ENCODE measurements at regions not wholly inside any gene's neighbourhood (a gene's known extent, or its start where the extent isn't known, plus 50 kb on each side); places are given as distances from the start of the nearest gene placed in this dataset.
A peak's percentile ranks its signal among the peaks of the same experiment; 100 is the strongest.
"Not testable (repeated sequence)": the region's sequence is repeated elsewhere in the genome, so short reads cannot be mapped to it uniquely, and the experiment has no call there.

DNA sequence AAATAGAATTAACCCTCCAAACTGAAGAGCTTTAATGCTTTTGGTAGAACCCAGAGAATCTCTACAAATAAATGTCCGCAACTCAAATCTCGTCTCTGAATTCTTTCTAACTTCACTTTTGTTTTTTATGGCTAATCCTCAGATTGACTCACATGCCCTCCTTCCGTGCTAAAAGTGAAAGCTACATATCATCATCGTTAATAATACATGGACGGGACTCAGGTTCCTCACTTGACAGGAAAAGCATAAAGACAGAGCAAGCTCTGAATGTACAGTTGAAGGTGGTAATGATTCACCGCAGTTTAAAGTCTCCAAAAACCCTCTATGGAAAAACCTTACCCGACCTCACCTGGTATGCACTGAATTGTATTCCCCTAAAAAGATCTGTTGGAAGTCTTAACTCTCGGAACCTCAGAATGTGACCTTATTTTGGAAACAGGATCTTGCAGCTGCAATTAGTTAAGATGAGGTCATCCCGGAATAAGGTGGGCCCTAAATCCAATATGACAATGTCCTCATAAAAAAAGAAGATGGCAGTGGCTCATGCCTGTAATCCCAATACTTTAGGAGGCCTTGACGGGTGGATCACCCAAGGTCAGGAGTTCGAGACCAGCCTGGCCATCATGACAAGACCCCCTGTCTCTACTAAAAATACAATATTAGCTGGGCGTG is 147.4 kb upstream of the FOXN3 start:
- peak overlapping the region in 1 of 3 donors; percentile 35 for H3K9ac ChIP-seq (ENCODE audit: low read depth in 1 of 3, low read length in 3 of 3)
- peak overlapping the region in 1 of 3 donors; percentile 47 for H3K4me3 ChIP-seq (ENCODE audit: low read length in 3 of 3)
- no peaks in the 10 kb centered on the region for H3K9me3 ChIP-seq (ENCODE audit: control insufficient read depth in 3 of 3, low read length in 3 of 3)
- H3K27ac ChIP-seq (ENCODE audit: low read depth, low read length), result no peak overlapping the region
- H3K36me3 ChIP-seq (ENCODE audit: control insufficient read depth in 3 of 3, insufficient read depth in 3 of 3, low read length in 3 of 3), result peaks cover 0 to 2% (median 0%) of the 10 kb centered on the region in 3 donors
- H3K4me1 ChIP-seq (ENCODE audit: control insufficient read depth in 3 of 3, insufficient read depth in 3 of 3, low read length in 3 of 3), result peaks cover 0 to 15% (median 7%) of the 10 kb centered on the region in 3 donors
- no peaks in the 10 kb centered on the region for H3K27me3 ChIP-seq (ENCODE audit: control insufficient read depth in 3 of 3, insufficient read depth in 3 of 3, low read length in 3 of 3)

DNA sequence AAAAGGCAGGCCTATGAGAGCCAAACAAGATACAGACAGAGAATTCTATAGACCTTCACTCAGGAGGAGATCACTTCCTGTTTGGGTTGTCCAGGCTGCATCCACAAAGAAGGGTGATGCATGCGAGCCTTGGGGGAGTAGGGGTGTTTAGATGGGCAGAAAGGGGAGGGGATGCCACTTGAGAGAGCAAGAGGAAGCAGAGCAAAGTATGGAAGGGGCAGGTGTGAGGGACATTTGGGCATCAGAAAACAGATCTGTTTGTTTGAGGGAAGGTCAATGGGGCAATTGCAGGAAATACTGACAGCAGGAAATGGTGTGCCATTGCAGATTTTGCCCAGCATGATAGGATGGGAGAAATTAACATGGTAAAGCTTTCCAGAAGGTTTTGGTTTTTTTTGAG is 146.4 kb upstream of the FOXN3 start:
- Histone ChIP-seq H3K27me3 (ENCODE audit: control insufficient read depth in 3 of 3, insufficient read depth in 3 of 3, low read length in 3 of 3) (no peaks in the 10 kb centered on the region), H3K9me3 (ENCODE audit: control insufficient read depth in 3 of 3, low read length in 3 of 3) (no peaks in the 10 kb centered on the region), H3K36me3 (ENCODE audit: control insufficient read depth in 3 of 3, insufficient read depth in 3 of 3, low read length in 3 of 3) (peaks cover 0 to 2% (median 0%) of the 10 kb centered on the region in 3 donors), H3K9ac (ENCODE audit: low read depth in 1 of 3, low read length in 3 of 3) (no peak overlapping the region), H3K4me3 (ENCODE audit: low read length in 3 of 3) (no peak overlapping the region), H3K4me1 (ENCODE audit: control insufficient read depth in 3 of 3, insufficient read depth in 3 of 3, low read length in 3 of 3) (peaks cover 0 to 15% (median 7%) of the 10 kb centered on the region in 3 donors), H3K27ac (ENCODE audit: low read depth, low read length) (no peak overlapping the region)

DNA sequence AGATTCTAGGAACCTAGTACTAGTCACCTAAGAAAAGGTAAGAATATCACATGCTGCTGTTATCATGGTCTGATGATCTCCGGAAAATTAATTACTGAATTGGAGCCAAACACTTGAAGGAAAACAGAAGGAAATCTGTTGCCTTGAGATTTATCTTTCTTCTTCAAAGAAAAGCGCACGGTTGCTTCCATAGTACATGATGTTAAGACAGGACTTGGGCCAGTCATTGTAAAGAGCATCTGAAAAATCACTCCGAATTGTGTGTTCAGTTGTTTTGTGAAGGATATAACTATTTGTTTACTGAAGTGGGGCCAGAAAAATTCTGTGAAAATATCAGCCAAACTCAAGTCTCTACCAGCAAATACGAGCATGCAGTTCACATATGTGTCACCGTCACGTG is 134.9 kb upstream of the FOXN3 start:
- H3K27me3 ChIP-seq (ENCODE audit: control insufficient read depth in 3 of 3, insufficient read depth in 3 of 3, low read length in 3 of 3), result no peaks in the 10 kb centered on the region
- H3K27ac ChIP-seq (ENCODE audit: low read depth, low read length), result no peak overlapping the region
- no peak overlapping the region for H3K4me3 ChIP-seq (ENCODE audit: low read length in 3 of 3)
- no peaks in the 10 kb centered on the region for H3K36me3 ChIP-seq (ENCODE audit: control insufficient read depth in 3 of 3, insufficient read depth in 3 of 3, low read length in 3 of 3)
- peaks cover 0 to 8% (median 4%) of the 10 kb centered on the region in 3 donors for H3K4me1 ChIP-seq (ENCODE audit: control insufficient read depth in 3 of 3, insufficient read depth in 3 of 3, low read length in 3 of 3)
- no peaks in the 10 kb centered on the region for H3K9me3 ChIP-seq (ENCODE audit: control insufficient read depth in 3 of 3, low read length in 3 of 3)
- H3K9ac ChIP-seq (ENCODE audit: low read depth in 1 of 3, low read length in 3 of 3), result no peak overlapping the region

- Histone ChIP-seq H3K36me3 (ENCODE audit: control insufficient read depth in 3 of 3, insufficient read depth in 3 of 3, low read length in 3 of 3) (no peaks in the 10 kb centered on the region), H3K9ac (ENCODE audit: low read depth in 1 of 3, low read length in 3 of 3) (no peak overlapping the region), H3K27ac (ENCODE audit: low read depth, low read length) (no peak overlapping the region), H3K4me1 (ENCODE audit: control insufficient read depth in 3 of 3, insufficient read depth in 3 of 3, low read length in 3 of 3) (peaks cover 0 to 8% (median 4%) of the 10 kb centered on the region in 3 donors), H3K9me3 (ENCODE audit: control insufficient read depth in 3 of 3, low read length in 3 of 3) (no peaks in the 10 kb centered on the region), H3K4me3 (ENCODE audit: low read length in 3 of 3) (no peak overlapping the region), H3K27me3 (ENCODE audit: control insufficient read depth in 3 of 3, insufficient read depth in 3 of 3, low read length in 3 of 3) (no peaks in the 10 kb centered on the region)
Observed at GRCh38 chr14:89551432-89551831, 134.4 kb upstream of the FOXN3 start.

GRCh38 chr14:89550821-89551220 is 133.8 kb upstream of the FOXN3 start:
- no peak overlapping the region for H3K4me3 ChIP-seq (ENCODE audit: low read length in 3 of 3)
- no peaks in the 10 kb centered on the region for H3K9me3 ChIP-seq (ENCODE audit: control insufficient read depth in 3 of 3, low read length in 3 of 3)
- no peaks in the 10 kb centered on the region for H3K27me3 ChIP-seq (ENCODE audit: control insufficient read depth in 3 of 3, insufficient read depth in 3 of 3, low read length in 3 of 3)
- no peaks in the 10 kb centered on the region for H3K36me3 ChIP-seq (ENCODE audit: control insufficient read depth in 3 of 3, insufficient read depth in 3 of 3, low read length in 3 of 3)
- no peak overlapping the region for H3K27ac ChIP-seq (ENCODE audit: low read depth, low read length)
- no peak overlapping the region for H3K9ac ChIP-seq (ENCODE audit: low read depth in 1 of 3, low read length in 3 of 3)
- H3K4me1 ChIP-seq (ENCODE audit: control insufficient read depth in 3 of 3, insufficient read depth in 3 of 3, low read length in 3 of 3), result peaks cover 0 to 8% (median 4%) of the 10 kb centered on the region in 3 donors

- Histone ChIP-seq H3K27me3 (ENCODE audit: control insufficient read depth in 3 of 3, insufficient read depth in 3 of 3, low read length in 3 of 3) (no peaks in the 10 kb centered on the region), H3K9ac (ENCODE audit: low read depth in 1 of 3, low read length in 3 of 3) (no peak overlapping the region), H3K27ac (ENCODE audit: low read depth, low read length) (no peak overlapping the region), H3K4me1 (ENCODE audit: control insufficient read depth in 3 of 3, insufficient read depth in 3 of 3, low read length in 3 of 3) (peaks cover 0 to 8% (median 4%) of the 10 kb centered on the region in 3 donors), H3K9me3 (ENCODE audit: control insufficient read depth in 3 of 3, low read length in 3 of 3) (no peaks in the 10 kb centered on the region), H3K4me3 (ENCODE audit: low read length in 3 of 3) (no peak overlapping the region), H3K36me3 (ENCODE audit: control insufficient read depth in 3 of 3, insufficient read depth in 3 of 3, low read length in 3 of 3) (no peaks in the 10 kb centered on the region)
Observed at GRCh38 chr14:89549381-89550125, 132.5 kb upstream of the FOXN3 start.

DNA sequence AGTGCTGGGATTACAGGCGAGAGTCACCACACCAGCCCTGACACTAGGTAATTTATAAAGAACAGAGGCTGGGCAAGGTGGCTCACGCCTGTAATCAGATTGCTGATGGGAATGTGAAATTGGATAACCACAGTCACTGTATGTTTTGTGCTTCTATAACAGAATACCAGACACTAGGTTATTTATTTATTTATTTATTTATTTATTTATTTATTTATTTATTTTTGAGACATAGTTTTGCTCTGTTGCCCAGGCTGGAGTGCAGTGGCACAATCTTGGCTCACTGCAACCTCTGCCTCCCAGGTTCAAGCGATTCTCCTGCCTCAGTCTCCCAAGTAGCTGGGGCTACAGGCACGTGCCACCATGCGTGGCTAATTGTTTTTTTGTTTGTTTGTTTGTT is 130.0 kb upstream of the FOXN3 start:
- H3K9me3 ChIP-seq (ENCODE audit: control insufficient read depth in 3 of 3, low read length in 3 of 3); H3K27me3 ChIP-seq (ENCODE audit: control insufficient read depth in 3 of 3, insufficient read depth in 3 of 3, low read length in 3 of 3); H3K9ac ChIP-seq (ENCODE audit: low read depth in 1 of 3, low read length in 3 of 3); H3K4me3 ChIP-seq (ENCODE audit: low read length in 3 of 3); H3K36me3 ChIP-seq (ENCODE audit: control insufficient read depth in 3 of 3, insufficient read depth in 3 of 3, low read length in 3 of 3); H3K27ac ChIP-seq (ENCODE audit: low read depth, low read length): not testable (repeated sequence)
- peaks cover 9 to 17% (median 10%) of the 10 kb centered on the region in 3 donors for H3K4me1 ChIP-seq (ENCODE audit: control insufficient read depth in 3 of 3, insufficient read depth in 3 of 3, low read length in 3 of 3)

DNA sequence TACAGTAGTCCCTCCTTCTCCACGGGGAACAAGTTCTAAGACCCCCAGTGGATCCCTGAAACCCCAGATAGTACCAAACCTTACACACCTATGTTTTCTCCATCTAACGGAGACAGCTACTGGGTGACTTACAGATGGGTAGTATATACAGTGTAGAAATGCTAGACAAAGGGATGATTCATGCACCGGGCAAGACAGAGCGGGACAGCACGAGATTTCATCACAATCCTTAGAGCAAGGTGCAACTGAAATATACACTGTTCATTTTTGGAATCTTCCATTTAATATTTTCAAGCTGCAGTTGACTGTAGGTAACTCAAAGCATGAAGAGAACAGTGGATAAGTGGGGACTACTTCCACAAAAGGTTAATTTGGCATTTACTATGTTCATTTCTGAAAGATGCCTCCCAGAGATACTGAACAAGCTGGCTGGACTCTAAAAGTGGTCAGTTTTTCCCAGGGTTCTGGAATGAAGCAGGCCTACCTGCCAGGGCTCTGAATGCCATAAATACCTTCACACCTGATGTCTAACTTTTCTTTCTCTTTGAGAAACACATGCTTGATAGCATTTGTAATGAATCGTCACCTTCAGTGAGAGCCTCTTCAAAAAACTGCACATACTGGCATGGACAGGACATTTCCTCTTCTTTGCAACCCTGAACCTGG is 127.7 kb upstream of the FOXN3 start:
- Histone ChIP-seq H3K4me1 (ENCODE audit: control insufficient read depth in 3 of 3, insufficient read depth in 3 of 3, low read length in 3 of 3) (peaks cover 5 to 10% (median 9%) of the 10 kb centered on the region in 3 donors), H3K27ac (ENCODE audit: low read depth, low read length) (no peak overlapping the region), H3K36me3 (ENCODE audit: control insufficient read depth in 3 of 3, insufficient read depth in 3 of 3, low read length in 3 of 3) (no peaks in the 10 kb centered on the region), H3K9ac (ENCODE audit: low read depth in 1 of 3, low read length in 3 of 3) (no peak overlapping the region), H3K4me3 (ENCODE audit: low read length in 3 of 3) (no peak overlapping the region), H3K9me3 (ENCODE audit: control insufficient read depth in 3 of 3, low read length in 3 of 3) (no peaks in the 10 kb centered on the region), H3K27me3 (ENCODE audit: control insufficient read depth in 3 of 3, insufficient read depth in 3 of 3, low read length in 3 of 3) (no peaks in the 10 kb centered on the region)

DNA sequence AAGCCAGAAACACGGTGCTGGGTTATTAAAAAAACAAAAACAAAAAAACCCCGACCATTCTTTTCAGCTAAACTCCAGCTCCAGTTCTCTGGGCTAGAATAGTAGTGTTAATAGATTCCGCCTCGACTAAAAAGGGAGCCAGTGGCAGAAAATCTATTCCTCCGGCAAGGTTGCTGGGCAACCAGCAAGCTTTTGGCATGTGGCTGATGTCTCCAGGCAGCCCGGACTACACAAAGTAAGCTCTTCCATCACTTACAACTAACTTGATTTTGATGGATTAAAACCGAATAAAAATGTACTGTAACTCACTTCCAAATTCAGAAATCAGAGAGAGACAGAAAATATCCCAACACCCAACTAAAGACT is 126.4 kb upstream of the FOXN3 start:
- Histone ChIP-seq H3K4me3 (ENCODE audit: low read length in 3 of 3) (no peak overlapping the region), H3K9ac (ENCODE audit: low read depth in 1 of 3, low read length in 3 of 3) (no peak overlapping the region), H3K4me1 (ENCODE audit: control insufficient read depth in 3 of 3, insufficient read depth in 3 of 3, low read length in 3 of 3) (peaks cover 5 to 10% (median 9%) of the 10 kb centered on the region in 3 donors), H3K27me3 (ENCODE audit: control insufficient read depth in 3 of 3, insufficient read depth in 3 of 3, low read length in 3 of 3) (no peaks in the 10 kb centered on the region), H3K9me3 (ENCODE audit: control insufficient read depth in 3 of 3, low read length in 3 of 3) (no peaks in the 10 kb centered on the region), H3K27ac (ENCODE audit: low read depth, low read length) (no peak overlapping the region), H3K36me3 (ENCODE audit: control insufficient read depth in 3 of 3, insufficient read depth in 3 of 3, low read length in 3 of 3) (no peaks in the 10 kb centered on the region)
